GM23338 (cell line): ENCODE measurements at regions not wholly inside any gene's neighbourhood (a gene's known extent, or its start where the extent isn't known, plus 50 kb on each side); places are given as distances from the start of the nearest gene placed in this dataset.

Source experiments
- ATAC-seq: fragments of 200-7000 bp; cut with Tn5 transposase; 3 replicates; pipeline ENCODE4 v1.9.1; 2020
- DNase-seq: peaks from one replicate; pipeline ENCODE4 v3.0.0-alpha.2; 2015; ENCODE audit warnings: low spot score
- H2AFZ ChIP-seq: fragments of 200-600 bp; sonication (generic); 2 replicates; pipeline ENCODE4 v1.8.0; 2016; ENCODE audit warnings: antibody characterized with exemption, mild to moderate bottlenecking, moderate library complexity
- H3F3A ChIP-seq: fragments of 200-600 bp; sonication (generic); replicated peaks from 2 replicates; pipeline ENCODE4 v1.8.0; 2017; ENCODE audit warnings: antibody characterized with exemption, mixed run types, low read depth
- H3K27ac ChIP-seq: fragments of 200-600 bp; sonication (generic); 2 replicates; pipeline ENCODE4 v1.6.1; 2016; ENCODE audit warnings: low read depth
- H3K27me3 ChIP-seq: fragments of 200-600 bp; sonication (generic); 2 replicates; pipeline ENCODE4 v1.8.0; 2016; ENCODE audit warnings: mild to moderate bottlenecking, mixed run types, moderate library complexity; ENCODE audit not compliant: insufficient read depth
- H3K36me3 ChIP-seq: fragments of 200-600 bp; sonication (generic); 2 replicates; pipeline ENCODE4 v1.8.0; 2016; ENCODE audit warnings: mild to moderate bottlenecking; ENCODE audit not compliant: insufficient read depth
- H3K4me1 ChIP-seq: fragments of 200-600 bp; sonication (generic); 2 replicates; pipeline ENCODE4 v1.8.0; 2016; ENCODE audit warnings: mild to moderate bottlenecking, moderate library complexity; ENCODE audit not compliant: insufficient read depth
- H3K4me2 ChIP-seq: fragments of 200-600 bp; sonication (generic); 2 replicates; pipeline ENCODE4 v1.7.1; 2017; ENCODE audit warnings: mixed run types
- H3K4me3 ChIP-seq: fragments of 200-600 bp; sonication (generic); 2 replicates; pipeline ENCODE4 v1.6.1; 2016; ENCODE audit warnings: mixed run types
- H3K79me2 ChIP-seq: fragments of 200-600 bp; sonication (generic); replicated peaks from 2 replicates; pipeline ENCODE4 v1.8.0; 2017; ENCODE audit warnings: mild to moderate bottlenecking; ENCODE audit not compliant: insufficient read depth
- H3K9me2 ChIP-seq: fragments of 200-600 bp; sonication (generic); 2 replicates; pipeline ENCODE4 v1.8.0; 2017; ENCODE audit not compliant: insufficient read depth
- H4K20me1 ChIP-seq: fragments of 200-600 bp; sonication (generic); replicated peaks from 2 replicates; pipeline ENCODE4 v1.8.0; 2017; ENCODE audit warnings: mild to moderate bottlenecking; ENCODE audit not compliant: insufficient read depth
- H3K27ac Mint-ChIP-seq: 2 replicates; pipeline ENCODE4 v1.8.0; 2020; ENCODE audit warnings: inconsistent platforms, mild to moderate bottlenecking, moderate library complexity, mixed read lengths
- H3K27me3 Mint-ChIP-seq: 3 replicates; pipeline ENCODE4 v1.8.0; 2022; ENCODE audit warnings: low read depth, mild to moderate bottlenecking, moderate library complexity, mixed read lengths, inconsistent platforms; ENCODE audit not compliant: insufficient read depth, poor library complexity
- H3K36me3 Mint-ChIP-seq: 3 replicates; pipeline ENCODE4 v1.8.0; 2021; ENCODE audit warnings: low read depth, mild to moderate bottlenecking, inconsistent platforms, moderate library complexity, mixed read lengths
- H3K4me1 Mint-ChIP-seq: 3 replicates; pipeline ENCODE4 v1.8.0; 2020; ENCODE audit warnings: mild to moderate bottlenecking, inconsistent platforms, mixed read lengths
- H3K4me3 Mint-ChIP-seq: 3 replicates; pipeline ENCODE4 v1.8.0; 2021; ENCODE audit warnings: moderate library complexity, mild to moderate bottlenecking, inconsistent platforms, mixed read lengths
- H3K9me3 Mint-ChIP-seq: 3 replicates; pipeline ENCODE4 v1.8.0; 2020; ENCODE audit warnings: moderate library complexity, mild to moderate bottlenecking, inconsistent platforms, mixed read lengths
- CREB1 ChIP-seq: fragments of 250-450 bp; sonication (Bioruptor Pico); IDR thresholded peaks from 2 replicates; pipeline ENCODE4 v1.5.0; 2020; ENCODE audit warnings: low read depth, mild to moderate bottlenecking, moderate library complexity
- EZH2phosphoT487 ChIP-seq: fragments of 200-600 bp; sonication (generic); IDR thresholded peaks from one replicate; pipeline ENCODE4 v1.8.1; 2018; ENCODE audit warnings: antibody characterized with exemption; ENCODE audit not compliant: unreplicated experiment
- JUNB ChIP-seq: IDR thresholded peaks from one replicate; pipeline ENCODE4 v1.6.1; 2016; ENCODE audit warnings: antibody characterized with exemption; ENCODE audit not compliant: unreplicated experiment
- NANOG ChIP-seq: IDR thresholded peaks from 2 replicates; pipeline ENCODE4 v1.6.1; 2016; ENCODE audit warnings: antibody characterized with exemption, borderline replicate concordance
- REST ChIP-seq: IDR thresholded peaks from one replicate; pipeline ENCODE4 v1.6.1; 2018; ENCODE audit warnings: antibody characterized with exemption; ENCODE audit not compliant: unreplicated experiment
- STAT1 ChIP-seq: IDR thresholded peaks from one replicate; pipeline ENCODE4 v1.6.1; 2016; ENCODE audit warnings: antibody characterized with exemption; ENCODE audit not compliant: unreplicated experiment
- ZNF331 ChIP-seq: fragments of 250-450 bp; sonication (Bioruptor Pico); IDR thresholded peaks from 2 replicates; pipeline ENCODE4 v1.5.0; 2020; ENCODE audit warnings: low read depth, mild to moderate bottlenecking, moderate library complexity
- ZNF462 ChIP-seq: fragments of 250-450 bp; sonication (Bioruptor Pico); IDR thresholded peaks from 2 replicates; pipeline ENCODE4 v1.5.0; 2020; ENCODE audit warnings: mild to moderate bottlenecking, moderate library complexity
- TF ChIP-seq, protein P1 (sequence below), 2 experiments: fragments of 200-600 bp in 1 of 2; sonication (generic) in 1 of 2; conservative IDR thresholded peaks; 2 replicates each; pipeline versions ENCODE4 v1.5.1 to v1.6.1; 2016 to 2017; ENCODE audit warnings: antibody characterized with exemption in 2 of 2, low read depth in 2 of 2, mild to moderate bottlenecking in 2 of 2, moderate library complexity in 1 of 2

DNA sequence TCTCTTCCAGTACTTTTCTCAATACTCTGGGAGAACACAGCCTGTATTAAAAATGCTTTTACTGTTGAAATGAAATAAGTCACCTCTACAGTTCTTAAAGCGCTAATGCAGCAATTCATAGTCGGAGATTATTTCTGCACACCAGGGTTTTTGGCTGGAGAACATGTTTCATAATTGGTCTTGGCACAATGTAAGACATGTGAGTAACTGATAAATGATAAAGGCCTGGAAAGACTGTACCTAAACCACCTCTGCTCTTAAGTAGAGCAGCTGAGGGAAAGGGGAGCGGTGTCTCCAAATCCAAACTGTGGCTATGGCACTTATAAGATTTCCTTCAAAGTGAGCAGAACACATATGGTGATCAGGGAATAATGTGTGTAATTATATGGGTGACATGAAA, 390.3 kb upstream of the MBL2 start:
- Histone ChIP-seq H3K9me2 (0 out of 2 replicates have a peak, but pooled peaks cover 3% of the 10 kb centered on the region), H2AFZ (no peak overlapping the region), H3K4me3 (no peak overlapping the region), H4K20me1 (no peaks in the 10 kb centered on the region), H3F3A (no peaks in the 10 kb centered on the region), H3K36me3 (no peaks in the 10 kb centered on the region), H3K27ac (no peak overlapping the region), H3K4me2 (no peak overlapping the region), H3K27me3 (no peaks in the 10 kb centered on the region), H3K4me1 (no peaks in the 10 kb centered on the region), H3K79me2 (no peaks in the 10 kb centered on the region)
- Mint-ChIP-seq H3K4me3 (no peak overlapping the region), H3K9me3 (no peaks in the 10 kb centered on the region), H3K36me3 (no peaks in the 10 kb centered on the region), H3K27me3 (no peaks in the 10 kb centered on the region), H3K4me1 (no peaks in the 10 kb centered on the region), H3K27ac (no peak overlapping the region)
- ATAC-seq = no peak
- DNase-seq = no peak
- TF ChIP-seq ZNF462 (CRISPR knock-in tag) (no peak), CREB1 (CRISPR knock-in tag) (no peak), NANOG (no peak), ZNF331 (CRISPR knock-in tag) (no peak), EZH2phosphoT487 (no peak), JUNB (no peak), STAT1 (no peak), REST (no peak)
- TF ChIP-seq, protein P1, sequence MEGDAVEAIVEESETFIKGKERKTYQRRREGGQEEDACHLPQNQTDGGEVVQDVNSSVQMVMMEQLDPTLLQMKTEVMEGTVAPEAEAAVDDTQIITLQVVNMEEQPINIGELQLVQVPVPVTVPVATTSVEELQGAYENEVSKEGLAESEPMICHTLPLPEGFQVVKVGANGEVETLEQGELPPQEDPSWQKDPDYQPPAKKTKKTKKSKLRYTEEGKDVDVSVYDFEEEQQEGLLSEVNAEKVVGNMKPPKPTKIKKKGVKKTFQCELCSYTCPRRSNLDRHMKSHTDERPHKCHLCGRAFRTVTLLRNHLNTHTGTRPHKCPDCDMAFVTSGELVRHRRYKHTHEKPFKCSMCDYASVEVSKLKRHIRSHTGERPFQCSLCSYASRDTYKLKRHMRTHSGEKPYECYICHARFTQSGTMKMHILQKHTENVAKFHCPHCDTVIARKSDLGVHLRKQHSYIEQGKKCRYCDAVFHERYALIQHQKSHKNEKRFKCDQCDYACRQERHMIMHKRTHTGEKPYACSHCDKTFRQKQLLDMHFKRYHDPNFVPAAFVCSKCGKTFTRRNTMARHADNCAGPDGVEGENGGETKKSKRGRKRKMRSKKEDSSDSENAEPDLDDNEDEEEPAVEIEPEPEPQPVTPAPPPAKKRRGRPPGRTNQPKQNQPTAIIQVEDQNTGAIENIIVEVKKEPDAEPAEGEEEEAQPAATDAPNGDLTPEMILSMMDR (conservative IDR thresholded peaks at IDR 0.05; ENCODE audit: low read depth in 2 of 2) = no peak
